ENCODE measurements at regions not wholly inside any gene's neighbourhood (a gene's known extent, or its start where the extent isn't known, plus 50 kb on each side); places are given as distances from the start of the nearest gene placed in this dataset.

DNA sequence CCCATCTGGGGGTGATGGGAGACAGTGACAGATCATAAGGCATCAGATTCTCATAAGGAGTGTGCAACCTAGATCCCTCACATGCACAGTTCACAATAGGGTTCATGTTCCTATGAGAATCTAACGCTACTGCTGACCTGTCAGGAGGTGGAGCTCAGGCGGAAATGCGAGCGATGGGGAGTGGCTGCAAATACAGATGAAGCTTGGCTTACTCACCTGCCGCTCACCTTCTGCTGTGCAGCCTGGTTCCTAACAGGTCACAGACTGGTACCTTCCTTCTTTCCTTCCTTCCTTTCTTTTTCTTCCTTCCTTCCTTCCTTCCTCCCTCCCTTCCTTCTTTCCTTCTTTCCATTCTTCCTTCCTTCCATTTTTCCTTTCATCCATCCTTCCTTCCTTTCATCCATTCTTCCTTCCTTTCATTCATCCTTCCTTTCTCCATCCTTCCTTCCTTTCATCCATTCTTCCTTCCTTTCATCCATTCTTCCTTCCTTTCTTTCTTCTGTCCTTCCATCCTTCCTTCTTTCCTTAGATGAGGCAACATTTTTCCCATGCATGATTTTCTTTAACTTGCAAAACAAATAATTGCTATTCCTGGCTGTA is 370.0 kb upstream of the AUTS2 start:
- Histone ChIP-seq H3K27me3 (peaks cover 0 to 9% (median 0%) of the 10 kb centered on the region in 9 donors), H3K4me1 (no peaks in the 10 kb centered on the region), H3K36me3 (no peaks in the 10 kb centered on the region), H3K4me3 (no peak overlapping the region), H3K27ac (no peak overlapping the region), H3K9me3 (peaks cover 0 to 7% (median 0%) of the 10 kb centered on the region in 12 donors)
- DNase-seq (no peak), ATAC-seq (no peak)
- TF ChIP-seq POLR2A (IDR thresholded peaks at IDR 0.05) = no peak
- TF ChIP-seq, protein P1, sequence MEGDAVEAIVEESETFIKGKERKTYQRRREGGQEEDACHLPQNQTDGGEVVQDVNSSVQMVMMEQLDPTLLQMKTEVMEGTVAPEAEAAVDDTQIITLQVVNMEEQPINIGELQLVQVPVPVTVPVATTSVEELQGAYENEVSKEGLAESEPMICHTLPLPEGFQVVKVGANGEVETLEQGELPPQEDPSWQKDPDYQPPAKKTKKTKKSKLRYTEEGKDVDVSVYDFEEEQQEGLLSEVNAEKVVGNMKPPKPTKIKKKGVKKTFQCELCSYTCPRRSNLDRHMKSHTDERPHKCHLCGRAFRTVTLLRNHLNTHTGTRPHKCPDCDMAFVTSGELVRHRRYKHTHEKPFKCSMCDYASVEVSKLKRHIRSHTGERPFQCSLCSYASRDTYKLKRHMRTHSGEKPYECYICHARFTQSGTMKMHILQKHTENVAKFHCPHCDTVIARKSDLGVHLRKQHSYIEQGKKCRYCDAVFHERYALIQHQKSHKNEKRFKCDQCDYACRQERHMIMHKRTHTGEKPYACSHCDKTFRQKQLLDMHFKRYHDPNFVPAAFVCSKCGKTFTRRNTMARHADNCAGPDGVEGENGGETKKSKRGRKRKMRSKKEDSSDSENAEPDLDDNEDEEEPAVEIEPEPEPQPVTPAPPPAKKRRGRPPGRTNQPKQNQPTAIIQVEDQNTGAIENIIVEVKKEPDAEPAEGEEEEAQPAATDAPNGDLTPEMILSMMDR (IDR thresholded peaks at IDR 0.05) = no peak
- intact Hi-C loops (cut with DNase I) = no loop called here
- WGBS, 4 donors = 85 to 94% (median 91%) methylated on average over 5 of the region's 5 CpGs

DNA sequence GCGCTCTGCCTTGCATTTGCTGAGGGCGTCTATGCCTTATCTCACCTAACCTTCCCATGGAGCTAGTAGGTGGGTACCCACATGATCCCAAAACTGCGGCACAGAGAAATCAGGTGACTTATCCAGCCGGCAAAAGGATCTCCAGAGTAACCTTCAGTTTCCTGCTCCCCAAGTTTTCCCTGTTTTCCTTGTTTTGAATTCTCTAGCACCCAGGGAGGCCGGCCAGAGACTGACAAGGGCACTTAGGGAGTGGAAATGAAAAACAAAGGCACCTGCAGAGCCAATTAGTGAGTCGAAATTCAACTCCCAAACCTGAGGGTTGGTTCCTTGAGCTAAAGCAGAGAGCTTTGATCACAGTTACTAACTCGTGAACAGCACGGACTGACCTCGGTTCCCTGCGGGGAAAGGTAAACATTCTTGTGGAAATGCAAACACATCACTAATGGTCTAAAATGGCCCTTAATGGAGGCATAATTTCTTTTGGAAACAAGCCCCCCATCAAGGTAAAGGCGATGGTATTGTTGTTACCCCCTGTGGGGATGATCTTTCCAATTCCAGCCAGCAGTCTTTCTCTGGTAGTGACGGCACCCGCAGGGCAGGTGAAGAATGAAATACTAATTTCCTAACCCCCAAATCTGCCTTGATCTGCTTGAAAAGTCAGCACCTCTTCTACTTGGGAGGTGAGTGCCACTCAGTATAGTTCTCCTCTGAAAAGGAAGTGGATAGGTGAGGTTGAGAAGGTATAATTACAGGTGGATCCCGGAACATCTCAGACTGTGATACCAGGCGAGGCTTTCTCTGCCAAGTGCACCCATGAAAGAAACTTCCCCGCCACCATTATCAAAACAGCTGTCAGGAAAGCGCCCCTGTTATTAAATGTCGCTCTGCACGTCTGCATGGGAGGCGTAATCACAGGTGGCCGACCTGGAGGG is 365.6 kb upstream of the AUTS2 start:
- 42 to 52% (median 48%) methylated on average over 21 of the region's 21 CpGs for WGBS, 4 donors
- Histone ChIP-seq H3K9me3 (no peaks in the 10 kb centered on the region), H3K4me1 (peaks cover 0 to 5% (median 0%) of the 10 kb centered on the region in 12 donors), H3K27ac (no peak overlapping the region), H3K4me3 (no peak overlapping the region), H3K27me3 (peaks cover 0 to 9% (median 0%) of the 10 kb centered on the region in 9 donors), H3K36me3 (no peaks in the 10 kb centered on the region)
- DNase-seq = no peak
- ATAC-seq = no peak
- TF ChIP-seq POLR2A (IDR thresholded peaks at IDR 0.05) = no peak
- TF ChIP-seq, protein P1 (IDR thresholded peaks at IDR 0.05) = no peak
- intact Hi-C loops (cut with DNase I) = no loop called here

DNA sequence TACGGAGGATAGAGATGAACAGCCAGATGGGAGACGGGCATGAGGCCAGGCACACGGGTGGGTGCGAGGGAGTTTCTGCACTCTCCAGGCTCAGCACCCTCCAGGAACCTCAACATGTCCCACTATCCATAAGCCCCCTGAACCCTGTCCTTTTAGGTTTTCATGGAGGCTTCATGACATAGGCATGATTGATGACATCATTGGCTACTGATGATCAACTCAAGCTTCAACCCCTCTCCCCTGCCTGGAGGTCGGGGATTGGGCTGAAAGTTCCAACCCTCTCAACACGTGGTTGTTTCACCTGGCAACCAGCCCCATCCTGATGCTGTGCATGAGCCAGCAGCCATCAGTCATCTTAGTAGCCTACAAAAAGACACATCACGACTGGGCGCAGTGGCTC is 360.7 kb upstream of the AUTS2 start:
- H3K9me3 ChIP-seq = no peaks in the 10 kb centered on the region
- 72 to 91% (median 85%) methylated on average over 6 to 8 of the region's 8 CpGs for WGBS, 4 donors
- peaks cover 0 to 5% (median 0%) of the 10 kb centered on the region in 12 donors for H3K4me1 ChIP-seq
- peaks cover 0 to 7% (median 0%) of the 10 kb centered on the region in 9 donors for H3K27me3 ChIP-seq
- H3K36me3 ChIP-seq = no peaks in the 10 kb centered on the region
- no peak overlapping the region for H3K27ac ChIP-seq
- ATAC-seq (no peak), DNase-seq (no peak)
- no peak for TF ChIP-seq POLR2A (IDR thresholded peaks at IDR 0.05)
- TF ChIP-seq, protein P1 (IDR thresholded peaks at IDR 0.05) = no peak
- H3K4me3 ChIP-seq = no peak overlapping the region
- intact Hi-C loops (cut with DNase I) = no loop called here

DNA sequence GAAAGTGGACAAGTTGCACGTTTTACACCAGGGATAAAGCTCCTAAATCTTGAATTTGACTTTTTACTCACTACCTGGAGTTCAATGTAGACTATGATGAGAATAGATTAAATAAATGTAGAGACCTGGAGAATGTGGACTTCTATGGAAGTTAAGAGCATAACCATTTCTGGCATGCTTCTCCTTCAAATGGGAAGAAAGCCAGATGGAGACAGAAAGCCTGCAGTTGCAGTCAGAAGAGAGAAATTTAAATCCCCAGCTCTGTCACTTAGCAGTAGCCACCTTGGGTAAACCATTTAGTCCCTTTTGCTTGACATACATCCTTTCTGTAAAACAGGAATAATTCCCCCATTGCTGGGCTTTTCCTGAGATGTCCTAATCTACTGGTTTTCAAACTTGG is 355.3 kb upstream of the AUTS2 start:
- TF ChIP-seq, protein P1 (IDR thresholded peaks at IDR 0.05) = no peak
- TF ChIP-seq POLR2A (IDR thresholded peaks at IDR 0.05) = no peak
- ATAC-seq (no peak), DNase-seq (no peak)
- Histone ChIP-seq H3K27me3 (no peaks in the 10 kb centered on the region), H3K4me3 (no peak overlapping the region), H3K27ac (no peak overlapping the region), H3K36me3 (no peaks in the 10 kb centered on the region), H3K9me3 (no peaks in the 10 kb centered on the region), H3K4me1 (peaks cover 0 to 5% (median 0%) of the 10 kb centered on the region in 12 donors)
- 64 to 93% (median 73%) methylated on average over 1 of the region's 1 CpG for WGBS, 4 donors
- intact Hi-C loops (cut with DNase I) = no loop called here
